GM21360 (cell line): ENCODE measurements at regions not wholly inside any gene's neighbourhood (a gene's known extent, or its start where the extent isn't known, plus 50 kb on each side); places are given as distances from the start of the nearest gene placed in this dataset.

Source experiments
- ATAC-seq: cut with Tn5 transposase; IDR thresholded peaks from one replicate; pipeline ENCODE4 v1.9.1; 2021; ENCODE audit warnings: mild to moderate bottlenecking, moderate library complexity; ENCODE audit not compliant: unreplicated experiment

DNA sequence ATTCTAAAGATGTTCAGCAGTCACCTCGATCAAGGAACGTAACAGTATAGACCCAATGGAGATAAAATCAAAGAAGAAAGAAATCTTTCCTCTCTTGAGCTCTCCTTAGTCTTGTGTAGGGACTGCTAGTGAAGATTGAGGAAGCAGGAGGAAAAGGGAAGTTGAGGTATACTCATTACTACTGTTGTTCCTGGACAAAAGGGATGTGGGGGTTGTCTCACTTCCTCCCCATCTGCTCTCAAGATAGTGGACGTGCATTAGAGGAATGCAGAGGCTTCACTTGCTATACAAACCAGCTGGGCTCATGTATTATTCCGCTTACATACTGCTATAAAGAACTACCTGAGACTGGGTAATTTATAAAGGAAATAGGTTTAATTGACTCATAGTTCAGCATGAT, 208.9 kb upstream of the ARHGEF9 start:
- ATAC-seq, result no peak

DNA sequence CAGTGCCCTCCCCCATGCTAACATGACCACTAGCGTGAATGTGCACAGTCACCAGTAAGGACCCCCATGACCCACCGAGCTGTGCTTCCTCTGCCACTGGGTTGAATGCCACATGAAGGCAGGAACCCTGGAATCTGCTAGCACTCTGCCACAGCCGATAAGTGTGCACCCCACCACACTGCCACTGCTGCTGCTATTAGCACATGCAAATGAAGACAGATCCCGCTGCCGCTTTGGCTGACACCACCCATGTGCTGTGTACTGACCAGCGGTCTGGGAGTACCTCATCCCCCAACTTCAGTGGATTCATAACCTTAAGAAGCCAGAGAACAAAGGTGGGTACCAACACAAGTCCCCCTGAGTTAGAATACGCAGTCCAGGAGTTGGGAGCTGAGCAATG, 200.9 kb upstream of the ARHGEF9 start:
- ATAC-seq, result no peak

DNA sequence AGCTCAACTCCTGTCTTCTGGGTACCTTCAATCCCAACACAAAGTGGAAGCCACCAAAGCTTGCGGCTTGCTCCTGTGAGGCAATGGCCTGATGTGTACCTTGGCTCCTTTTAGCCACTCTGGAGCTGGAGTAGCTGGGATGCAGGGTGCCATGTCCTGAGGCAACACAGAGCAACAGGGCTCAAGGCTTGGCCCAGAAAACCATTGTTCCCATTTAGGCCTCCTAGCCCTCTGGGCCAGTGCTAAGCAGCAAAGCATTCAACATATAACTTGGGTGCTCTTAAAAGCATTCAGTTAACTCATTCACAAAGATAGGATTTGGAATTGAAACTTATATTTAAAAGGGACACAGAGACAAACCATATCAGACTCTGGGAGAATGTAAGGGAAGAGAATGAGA, 194.5 kb upstream of the ARHGEF9 start:
- no peak for ATAC-seq

DNA sequence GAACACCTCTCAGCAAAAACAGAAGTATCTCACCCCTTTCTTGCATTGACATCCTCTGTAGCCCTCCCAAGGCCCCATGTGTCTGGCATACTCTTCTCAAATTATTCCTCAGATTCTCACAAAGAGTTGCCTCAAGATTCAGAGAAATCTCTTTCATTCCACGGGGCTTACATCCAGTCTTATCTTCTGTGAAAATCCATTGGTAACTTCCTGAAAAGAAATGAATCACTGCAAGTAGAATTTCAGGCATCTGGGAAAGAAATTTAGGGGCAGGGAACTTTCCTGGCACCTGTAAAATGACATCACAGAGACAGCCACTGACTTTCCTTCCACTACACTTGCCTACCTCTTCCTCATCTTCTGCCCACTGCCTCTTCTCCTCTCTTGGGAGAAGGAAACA, 182.5 kb upstream of the ARHGEF9 start:
- no peak for ATAC-seq

DNA sequence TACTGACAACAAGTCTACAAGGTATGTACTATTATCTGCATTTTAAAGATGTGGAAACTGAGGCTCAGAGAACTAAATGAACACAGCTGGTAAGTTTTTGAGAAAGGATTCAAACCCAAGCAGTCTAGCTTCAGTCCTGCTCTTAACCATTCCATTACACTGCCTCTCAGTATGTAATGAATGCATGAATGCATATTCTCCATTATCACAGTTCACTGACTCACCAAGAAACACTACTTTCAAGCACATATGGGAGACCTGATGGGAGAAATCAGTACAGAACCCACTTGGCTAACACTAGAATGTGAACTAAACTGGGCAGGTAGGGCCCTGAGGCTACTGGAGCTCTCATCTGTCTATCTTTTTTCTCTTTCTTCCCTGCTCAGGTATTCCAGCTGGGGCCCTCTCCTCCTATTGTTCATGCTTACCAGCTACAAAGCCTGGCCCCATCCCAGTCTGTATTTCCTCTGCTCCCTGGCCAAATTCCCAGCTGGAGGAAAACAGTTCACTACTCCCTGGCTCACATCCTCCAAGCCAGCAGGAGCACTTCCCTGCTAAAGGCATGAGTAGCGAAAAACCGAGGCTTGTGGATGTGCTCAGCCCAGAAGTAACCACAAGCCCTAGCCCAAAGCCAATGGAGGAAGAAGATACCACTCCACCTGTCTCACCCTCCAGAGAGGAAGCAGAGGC, 178.2 kb upstream of the ARHGEF9 start:
- no peak for ATAC-seq

DNA sequence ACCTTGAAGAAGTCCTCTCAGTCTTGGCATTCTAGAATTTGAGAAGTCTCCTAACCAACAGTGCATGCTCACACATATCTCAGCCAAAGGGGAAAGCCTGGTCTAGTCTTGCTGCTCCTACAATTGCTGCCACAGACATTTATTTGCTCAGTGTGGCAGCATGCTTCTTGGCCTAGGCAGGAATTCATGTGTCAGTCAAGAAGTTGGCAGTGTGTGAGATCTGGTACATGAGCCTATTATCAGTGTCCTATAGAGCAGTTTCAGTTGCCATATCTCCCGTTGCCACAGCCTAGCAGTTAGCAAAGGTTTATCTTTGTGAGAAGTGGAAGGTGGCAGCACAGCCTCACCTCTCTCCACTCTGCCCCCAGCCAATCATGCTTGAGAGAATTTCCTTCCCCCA, 176.9 kb upstream of the ARHGEF9 start:
- ATAC-seq, result no peak

DNA sequence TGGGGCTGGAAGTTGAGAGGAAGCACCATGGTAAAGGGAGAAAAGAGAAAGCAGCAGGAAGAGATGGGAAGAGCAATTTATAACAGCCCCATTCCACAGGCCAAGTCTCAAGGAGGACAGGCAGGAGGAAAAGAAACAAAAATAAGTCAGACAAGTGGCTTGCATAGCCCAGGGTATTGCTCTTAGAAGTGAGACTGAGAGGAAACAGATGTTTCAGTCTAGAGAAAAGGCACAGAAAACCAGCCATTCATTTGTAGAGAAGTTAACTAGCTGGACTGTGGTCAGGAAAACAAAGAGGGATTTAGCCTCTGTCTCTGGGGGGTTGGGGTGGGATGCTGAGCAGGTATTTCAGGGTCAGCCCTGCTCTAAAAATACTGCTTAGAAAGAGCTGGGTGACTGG, 175.0 kb upstream of the ARHGEF9 start:
- no peak for ATAC-seq

DNA sequence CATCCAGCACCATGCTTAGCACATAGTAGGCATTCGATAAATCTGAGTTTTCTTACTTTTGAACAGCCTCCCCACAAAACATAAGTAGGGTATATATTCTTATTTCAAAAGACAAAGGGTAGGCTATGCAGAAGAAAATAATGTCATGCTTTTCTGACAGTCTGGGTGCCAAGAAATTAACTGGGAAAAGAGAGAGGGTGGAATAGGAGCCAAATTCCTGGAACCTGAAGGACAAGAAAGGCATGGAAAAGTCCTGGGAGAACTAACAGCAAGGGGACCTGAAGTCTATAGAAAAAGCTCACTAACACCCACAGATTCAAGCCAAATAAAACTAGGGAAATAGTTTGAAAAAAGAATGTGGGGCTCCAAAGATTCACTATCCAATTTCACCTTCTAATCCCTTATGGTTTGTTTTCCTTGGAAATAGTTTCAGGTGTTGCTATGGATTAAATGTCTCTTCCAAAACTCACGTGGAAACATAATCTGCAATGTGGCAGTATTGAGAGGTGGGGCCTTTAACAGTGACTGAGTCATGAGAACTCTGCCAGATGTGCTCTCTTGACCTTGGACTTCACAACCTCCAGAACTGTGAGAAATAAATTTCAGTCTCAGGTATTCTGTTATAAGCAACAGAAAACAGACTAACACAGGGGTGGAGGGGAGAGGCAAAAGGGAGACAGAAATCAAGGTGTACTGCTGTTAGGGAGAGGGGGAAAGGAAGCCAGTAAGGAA, 173.3 kb upstream of the ARHGEF9 start:
- no peak for ATAC-seq

DNA sequence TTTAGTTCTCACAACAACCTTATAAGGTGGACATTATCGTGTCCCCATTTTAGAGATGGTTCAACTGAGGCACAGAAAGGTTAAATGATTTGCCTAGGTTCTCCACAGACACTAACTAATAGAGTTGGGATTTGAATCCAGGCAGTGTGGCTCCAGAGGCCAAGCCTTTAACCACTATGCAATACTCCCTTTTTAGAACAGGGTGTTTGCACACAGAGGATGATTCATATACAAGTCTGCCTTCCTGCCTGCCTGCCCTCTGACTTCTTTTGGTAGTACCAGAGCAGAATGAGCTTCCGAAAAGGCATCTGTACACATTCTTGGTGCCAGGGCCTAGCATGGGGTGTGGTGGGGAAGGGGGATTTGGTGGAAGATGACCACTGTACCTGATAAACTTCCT, 150.8 kb upstream of the ARHGEF9 start:
- no peak for ATAC-seq

DNA sequence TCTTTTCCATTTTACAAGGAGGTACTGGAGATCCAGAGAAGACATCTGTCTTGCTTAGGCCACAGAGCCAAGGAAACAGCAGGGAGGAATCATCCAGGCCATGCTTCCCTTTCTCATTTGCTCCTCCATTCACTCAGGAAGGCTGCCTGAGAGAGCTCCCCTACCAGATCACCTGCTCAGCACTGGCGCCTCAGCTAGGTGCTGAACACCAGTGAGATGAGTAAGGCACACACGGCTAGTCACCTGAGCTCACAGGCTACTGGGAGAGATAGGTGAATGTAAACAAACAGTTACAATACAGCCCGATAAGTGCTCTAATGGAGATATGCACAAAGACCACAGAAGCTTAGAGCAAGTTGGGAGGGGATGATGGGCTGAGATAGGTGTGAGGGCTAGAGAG, 149.8 kb upstream of the ARHGEF9 start:
- ATAC-seq, result no peak

DNA sequence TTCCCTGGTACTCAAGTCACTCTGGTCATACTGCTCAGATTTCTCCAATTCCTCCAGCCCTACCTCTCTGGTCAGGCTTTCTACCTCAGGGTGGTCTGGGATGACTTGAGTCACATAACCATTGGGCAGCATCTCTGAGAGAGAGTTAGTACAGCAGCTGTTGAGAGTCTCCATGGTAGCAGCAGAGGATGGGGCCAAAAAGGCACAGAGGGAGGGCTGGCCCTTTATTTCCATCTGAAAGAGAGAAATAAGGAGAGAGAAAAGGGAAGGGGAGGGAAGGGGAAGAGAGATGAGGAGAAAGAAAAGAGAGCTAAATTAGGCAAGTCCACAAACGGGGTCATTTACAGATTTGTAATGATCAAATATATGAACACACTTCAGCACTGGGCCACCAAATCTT, 149.1 kb upstream of the ARHGEF9 start:
- ATAC-seq, result no peak

DNA sequence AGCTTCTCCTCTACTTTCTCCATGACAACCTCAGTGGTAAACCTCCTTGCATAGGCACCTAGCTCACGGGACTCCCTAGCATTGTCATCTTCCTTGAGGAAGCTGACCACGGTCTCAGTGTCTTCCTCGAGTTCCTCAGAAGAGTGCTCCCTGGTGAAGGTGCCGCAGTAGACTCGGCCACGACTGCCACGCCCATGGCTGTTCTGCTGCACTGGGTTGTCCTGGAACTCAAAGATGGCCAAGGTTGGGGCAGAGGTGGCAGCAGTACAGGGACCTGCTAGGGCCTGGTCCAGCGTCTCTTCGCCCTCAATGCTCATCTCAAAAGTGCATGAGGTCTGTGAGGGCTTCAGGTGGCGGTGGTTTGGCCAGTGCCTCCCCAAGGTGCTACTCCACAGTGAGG, 147.9 kb upstream of the ARHGEF9 start:
- ATAC-seq, result no peak

DNA sequence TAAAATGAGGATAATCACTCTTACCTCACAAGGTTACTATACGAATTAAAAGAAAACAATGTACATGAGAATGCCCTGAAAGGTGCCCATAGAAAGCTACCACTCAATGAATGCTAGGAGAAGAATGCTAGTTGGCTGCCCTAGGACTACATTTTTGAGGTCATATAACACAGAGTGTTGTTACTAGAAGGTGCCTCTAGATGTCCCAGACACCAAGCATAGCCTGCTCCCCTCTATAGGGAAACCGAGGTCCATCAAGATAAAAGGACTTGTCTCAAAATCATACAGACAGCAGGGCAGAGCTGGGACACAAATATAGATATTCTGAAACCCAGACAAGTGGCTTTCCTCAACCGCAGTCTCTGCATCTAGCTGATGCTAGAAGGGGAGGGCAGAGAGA, 147.0 kb upstream of the ARHGEF9 start:
- ATAC-seq, result no peak

DNA sequence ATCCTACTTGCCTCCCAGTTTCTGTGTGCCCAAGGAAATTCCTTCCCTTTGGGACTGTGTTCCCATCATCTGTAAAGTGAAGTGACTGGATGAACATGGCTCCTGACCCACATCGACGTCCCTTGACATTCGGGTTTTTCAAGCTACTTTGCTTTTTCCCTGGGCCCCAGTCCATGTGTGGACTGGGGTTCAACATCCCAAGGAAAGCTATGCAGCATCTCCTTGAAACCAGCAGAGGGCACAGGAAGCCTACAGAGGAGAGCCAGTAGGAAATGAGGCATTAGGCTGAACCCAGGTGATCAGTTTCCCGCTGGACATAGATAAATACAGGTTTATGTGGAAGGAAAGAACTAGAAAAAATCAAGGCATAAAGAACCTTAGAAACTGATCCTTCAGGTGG, 145.1 kb upstream of the ARHGEF9 start:
- no peak for ATAC-seq

DNA sequence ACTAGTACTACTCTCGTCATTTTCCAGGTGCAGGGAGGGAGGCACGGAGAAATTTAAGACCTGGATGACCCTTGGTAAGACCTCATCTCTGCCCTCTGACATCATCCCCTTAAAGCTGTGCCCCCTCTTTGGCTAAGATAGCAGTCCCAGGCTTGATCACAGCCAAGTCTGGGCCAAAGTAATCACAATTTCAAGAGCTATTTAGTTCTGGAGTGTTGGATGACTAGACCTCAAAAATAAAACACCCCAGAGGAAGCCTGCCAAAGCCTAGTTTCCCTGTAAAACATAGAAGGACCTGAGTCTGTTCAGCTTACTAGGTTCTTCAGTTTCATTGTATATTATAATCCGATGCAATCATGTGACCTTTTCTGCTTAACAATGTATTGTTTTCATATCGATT, 144.6 kb upstream of the ARHGEF9 start:
- ATAC-seq, result no peak

DNA sequence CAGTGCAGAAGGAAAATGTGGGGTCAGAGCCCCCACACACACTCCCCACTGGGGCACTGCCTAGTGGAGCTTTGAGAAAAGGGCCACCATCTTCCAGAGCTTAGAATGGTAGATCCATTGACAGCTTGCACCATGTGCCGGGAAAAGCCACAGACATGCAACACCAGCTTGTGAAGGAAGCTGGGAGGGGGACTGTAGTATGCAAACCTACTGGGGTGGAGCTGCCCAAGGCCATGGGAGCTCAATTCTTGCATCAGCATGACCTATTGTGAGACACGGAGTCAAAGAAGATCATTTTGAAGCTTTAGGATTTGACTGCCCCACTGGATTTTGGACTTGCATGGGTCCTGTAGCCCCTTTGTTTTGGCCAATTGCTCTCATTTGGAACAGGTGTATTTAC, 142.8 kb upstream of the ARHGEF9 start:
- ATAC-seq, result no peak

DNA sequence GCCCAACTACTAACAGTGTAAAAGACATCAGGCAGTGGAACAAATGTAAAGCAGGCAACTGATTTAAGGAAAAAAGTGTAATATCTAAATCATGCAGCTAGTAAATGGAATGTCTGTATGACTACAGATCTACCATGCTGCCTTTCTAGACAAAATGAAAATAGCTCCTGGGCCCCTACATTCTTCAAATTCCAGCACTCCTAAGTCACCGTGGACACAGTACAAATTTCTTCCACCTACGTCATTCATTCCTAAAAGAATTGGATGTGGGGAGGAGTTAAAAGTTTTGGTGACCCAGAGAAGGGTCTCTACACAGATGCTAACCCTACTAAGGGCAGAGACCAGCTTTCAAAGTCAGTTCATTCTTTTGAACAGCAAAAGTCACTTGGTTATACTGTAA, 137.2 kb upstream of the ARHGEF9 start:
- no peak for ATAC-seq

DNA sequence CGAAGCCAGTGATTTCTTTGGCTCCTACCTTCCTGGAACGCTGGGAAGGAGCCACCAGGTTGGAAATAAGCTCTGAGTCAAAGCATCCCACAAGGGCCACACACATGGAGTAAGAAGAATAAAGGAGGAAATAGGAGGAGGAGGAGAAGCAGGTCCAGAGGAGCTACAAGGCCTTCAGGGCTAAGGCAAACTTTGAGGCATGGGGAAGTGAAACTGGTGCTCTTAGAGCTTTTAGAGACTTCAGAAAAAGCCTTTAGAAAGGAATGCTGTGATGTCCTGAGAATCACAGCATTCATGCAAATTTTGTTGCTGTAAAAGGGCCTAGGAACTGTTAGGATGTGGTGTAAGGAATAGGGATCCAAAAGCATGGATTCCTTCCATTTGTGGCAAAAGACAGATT, 135.9 kb upstream of the ARHGEF9 start:
- peak; percentile 67 for ATAC-seq

DNA sequence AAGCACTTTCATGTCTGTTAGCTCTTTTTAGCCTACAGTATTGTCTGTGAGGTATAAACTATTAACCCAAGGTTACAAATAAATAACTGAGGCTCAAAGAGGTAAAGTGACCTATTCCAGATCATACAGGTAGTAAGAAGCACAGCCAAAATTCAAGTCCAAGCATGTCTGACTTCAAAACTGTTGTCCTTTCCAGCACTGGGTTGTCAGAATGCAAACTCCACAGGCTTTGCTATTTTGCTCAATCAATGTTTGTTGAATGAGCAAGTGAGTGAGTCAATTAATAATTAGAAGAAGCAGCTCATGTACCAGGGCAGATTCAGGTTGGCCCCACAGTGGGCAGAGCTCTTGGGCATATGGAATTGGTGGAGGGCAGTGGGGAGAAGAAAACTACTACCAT, 134.1 kb upstream of the ARHGEF9 start:
- ATAC-seq, result no peak

DNA sequence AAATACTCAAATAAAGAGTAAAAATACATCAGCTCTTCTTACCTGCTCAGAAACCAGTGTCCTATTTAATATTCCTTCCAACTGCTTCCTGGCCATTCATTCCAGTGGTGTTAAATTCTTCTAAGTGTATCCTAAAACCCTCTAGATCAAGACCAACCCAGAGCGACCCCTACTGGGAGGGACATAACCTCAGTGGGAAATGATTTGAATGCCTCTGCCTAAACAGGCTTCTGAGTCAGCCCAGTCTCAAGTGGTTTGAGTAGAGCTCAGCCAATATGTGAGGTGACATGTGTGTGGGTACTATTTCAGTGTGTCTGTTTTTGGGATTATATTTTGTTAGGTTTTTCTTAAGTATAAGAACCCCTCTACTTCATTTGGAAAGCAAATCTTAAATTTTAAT, 133.6 kb upstream of the ARHGEF9 start:
- no peak for ATAC-seq

DNA sequence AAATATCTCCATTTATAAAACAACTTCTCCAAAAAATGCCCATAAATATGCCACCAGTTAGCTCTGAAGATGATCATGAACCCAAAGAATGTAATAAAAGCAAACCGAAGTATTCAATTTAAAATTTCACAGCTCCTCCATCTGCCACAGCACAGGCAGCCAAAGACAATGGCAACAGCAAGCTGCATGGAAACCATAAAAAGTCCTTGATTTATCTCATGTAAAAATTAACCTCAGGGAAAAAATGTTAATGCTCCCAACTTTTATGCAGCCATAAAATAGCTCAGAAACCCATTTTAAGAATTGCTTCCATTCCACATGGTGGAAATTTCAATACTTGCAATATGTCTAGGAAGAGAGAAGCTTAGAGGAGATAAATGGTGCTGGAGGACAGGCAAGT, 132.3 kb upstream of the ARHGEF9 start:
- no peak for ATAC-seq

DNA sequence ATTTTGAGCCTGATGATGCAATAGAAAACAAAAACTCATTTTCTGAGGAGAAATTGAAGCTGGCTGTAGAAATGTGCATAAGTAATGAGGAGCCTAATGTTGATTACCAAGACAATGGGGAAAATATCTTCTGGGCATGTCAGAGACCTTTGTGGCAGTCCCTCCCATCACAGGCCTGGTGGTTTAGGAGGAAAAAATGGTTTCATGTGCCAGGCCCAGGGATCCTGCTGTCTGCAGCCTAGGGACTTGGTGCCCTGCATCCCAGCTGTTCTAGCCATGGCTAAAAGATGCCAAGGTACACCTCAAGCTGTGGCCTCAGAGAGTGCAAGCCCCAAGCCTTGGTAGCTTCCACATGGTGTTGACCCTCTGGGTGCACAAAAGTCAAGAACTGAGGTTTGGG, 128.7 kb upstream of the ARHGEF9 start:
- no peak for ATAC-seq

DNA sequence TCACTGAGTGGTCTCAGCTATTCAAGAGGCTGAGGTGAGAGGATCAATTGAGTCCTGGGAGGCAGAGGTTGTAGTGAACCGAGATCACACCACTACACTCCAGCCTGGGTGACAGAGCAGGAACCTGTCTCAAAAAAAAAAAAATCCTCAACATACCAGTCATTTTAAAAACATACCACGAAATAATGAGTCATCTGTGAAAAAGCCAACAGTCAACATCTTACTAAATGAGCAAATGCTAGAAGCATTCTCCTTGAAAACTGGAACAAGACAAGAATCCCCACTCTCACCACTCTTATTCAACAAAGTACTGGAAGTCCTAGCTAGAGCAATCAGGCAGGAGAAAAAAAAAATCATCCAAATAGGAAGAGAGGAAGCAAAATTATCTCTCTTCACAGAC, 104.0 kb upstream of the ARHGEF9 start:
- ATAC-seq, result no peak
